Pancreas (tissue), 10 donors: ENCODE measurements at regions not wholly inside any gene's neighbourhood (a gene's known extent, or its start where the extent isn't known, plus 50 kb on each side); places are given as distances from the start of the nearest gene placed in this dataset.
A peak's percentile ranks its signal among the peaks of the same experiment; 100 is the strongest.

Experiments used
- ATAC-seq, 4 donors: fragments of 200-7000 bp; cut with Tn5 transposase; one replicate each; pipeline versions ENCODE4 v1.8.0 to v1.9.1; 2020; ENCODE audit warnings: mild to moderate bottlenecking in 4 of 4, moderate library complexity in 4 of 4
- DNase-seq, 6 donors: peaks; one replicate each; pipeline ENCODE4 v3.0.0-alpha.2; 2020
- FAIRE-seq: peaks from 2 replicates; lab custom pipeline; 2012; peaks lifted over from hg19 to GRCh38; lab: Jason Lieb, UNC
- H3K27ac ChIP-seq, 4 donors: fragments of 200-600 bp; sonication (generic); 1 replicate in 3 of 4; 2 replicates in 1 of 4; pipeline versions ENCODE4 v1.5.0 to v1.8.0; 2020
- H3K27me3 ChIP-seq, 4 donors: fragments of 200-600 bp; one replicate each; pipeline ENCODE4 v1.8.0; 2021
- H3K36me3 ChIP-seq, 3 donors: fragments of 200-600 bp; sonication (generic) in 1 of 3; one replicate each; pipeline versions ENCODE4 v1.5.0 to v1.8.0; 2020 to 2021
- H3K4me1 ChIP-seq, 3 donors: fragments of 200-600 bp; one replicate each; pipeline ENCODE4 v1.8.0; 2021
- H3K4me3 ChIP-seq, 4 donors: fragments of 200-600 bp; sonication (generic) in 2 of 4; one replicate each; pipeline versions ENCODE4 v1.5.0 to v1.8.0; 2020 to 2021
- H3K9me3 ChIP-seq, 4 donors: fragments of 200-600 bp; one replicate each; pipeline ENCODE4 v1.8.0; 2021
- CTCF ChIP-seq, 4 donors: fragments of 200-600 bp; sonication (generic) in 3 of 4; IDR thresholded peaks; one replicate each; pipeline versions ENCODE4 v1.5.0 to v1.8.0; 2021; ENCODE audit warnings: antibody characterized with exemption in 4 of 4
- WGBS, 2 donors: extraction: QIAGEN DNeasy Blood & Tissue Kit; methylation state at CpG; one replicate each; pipeline ENCODE4 v1.1.7; 2013; 5-methylcytosine and 5-hydroxymethylcytosine counted together
- intact Hi-C, 3 donors: fragments of 100-400 bp; cut with DNase I; formaldehyde crosslinking; loops; one replicate each; pipeline versions ENCODE4 v1.11.1 to v1.14.2; 2022
- donor health status: healthy with polysubstance abuse.
- donor health status: DM: no; HTN: no; CAD: no; lungs with moderate emphysema.
- donor health status: DM: no; HTN: no; CAD: no.
- donor health status: control.
- donor health status: control.
- donor health status: Bipolar disorder and iron deficiency.
- donor health status: DM: yes; HTN: yes; CAD: no.
- donor health status: DM: no; HTN: no; CAD: no.
- donor health status: DM: no; HTN: no; CAD: no.
- donor health status: DM: yes; HTN: yes; CAD: no.

DNA sequence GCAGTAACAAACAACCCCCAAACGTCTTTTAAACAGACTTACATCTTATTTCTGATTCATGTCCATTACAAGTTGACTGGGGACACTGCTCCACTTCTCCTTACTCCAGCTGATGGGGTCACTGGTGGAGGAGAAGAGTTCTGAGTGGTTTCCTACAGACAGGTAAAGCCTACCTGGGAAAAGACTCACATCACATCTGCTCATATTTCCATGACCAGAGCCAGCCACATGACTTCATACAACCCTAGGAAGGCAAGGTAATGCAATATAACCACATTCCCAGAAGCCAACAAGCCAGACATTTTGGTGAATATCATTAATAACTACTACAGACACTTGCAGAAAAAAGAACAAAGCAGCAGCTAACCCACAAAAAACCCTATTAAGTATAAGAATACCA is 90.5 kb upstream of the IRX6 start:
- intact Hi-C loops: no loop called here
- TF ChIP-seq CTCF (IDR thresholded peaks at IDR 0.05): no peak
- no peaks in the 10 kb centered on the region for H3K36me3 ChIP-seq
- no peak overlapping the region for H3K27ac ChIP-seq
- peak in 2 of 4 donors; percentile 62 to 75 for ATAC-seq
- H3K4me3 ChIP-seq: no peak overlapping the region
- no peaks in the 10 kb centered on the region for H3K9me3 ChIP-seq
- H3K4me1 ChIP-seq: no peaks in the 10 kb centered on the region
- no peak for FAIRE-seq
- WGBS, 2 donors: 17 to 38% methylated on average over 1 of the region's 1 CpG
- no peak for DNase-seq
- H3K27me3 ChIP-seq: no peaks in the 10 kb centered on the region

DNA sequence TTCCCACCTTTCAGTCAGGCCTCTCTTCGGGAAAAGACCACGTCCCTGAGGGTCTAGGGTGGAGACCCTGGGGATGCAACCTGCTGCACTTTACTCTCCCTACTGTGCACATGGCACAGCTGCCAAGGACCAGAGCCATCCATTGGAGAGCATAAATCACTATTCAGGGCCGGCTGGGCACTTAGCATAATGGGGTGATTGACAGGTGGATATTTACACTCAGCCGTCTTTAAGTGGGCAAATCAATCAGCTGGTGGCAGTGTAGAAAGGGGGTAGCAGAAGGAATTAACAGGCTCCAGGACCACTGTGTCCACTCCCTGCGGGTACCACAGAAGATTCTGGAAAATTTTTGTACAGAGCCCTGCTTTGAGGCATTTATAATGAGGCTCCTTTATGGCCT is 87.3 kb upstream of the IRX6 start:
- FAIRE-seq (no peak), ATAC-seq (no peak), DNase-seq (no peak)
- Histone ChIP-seq H3K9me3 (no peaks in the 10 kb centered on the region), H3K27ac (no peak overlapping the region), H3K36me3 (no peaks in the 10 kb centered on the region), H3K27me3 (no peaks in the 10 kb centered on the region), H3K4me3 (no peak overlapping the region), H3K4me1 (no peaks in the 10 kb centered on the region)
- no peak for TF ChIP-seq CTCF (IDR thresholded peaks at IDR 0.05)
- 39 to 49% methylated on average over 5 of the region's 5 CpGs for WGBS, 2 donors
- intact Hi-C loops: no loop called here

- DNase-seq: no peak
- ATAC-seq: no peak
- H3K9me3 ChIP-seq: no peaks in the 10 kb centered on the region
- no peaks in the 10 kb centered on the region for H3K27me3 ChIP-seq
- no peaks in the 10 kb centered on the region for H3K36me3 ChIP-seq
- no peak overlapping the region for H3K4me3 ChIP-seq
- TF ChIP-seq CTCF (IDR thresholded peaks at IDR 0.05): no peak
- H3K4me1 ChIP-seq: no peaks in the 10 kb centered on the region
- FAIRE-seq: no peak
- H3K27ac ChIP-seq: no peak overlapping the region
- intact Hi-C loops: no loop called here
These were observed 84.3 kb upstream of the IRX6 start for GRCh38 chr16:55239723-55240122.

DNA sequence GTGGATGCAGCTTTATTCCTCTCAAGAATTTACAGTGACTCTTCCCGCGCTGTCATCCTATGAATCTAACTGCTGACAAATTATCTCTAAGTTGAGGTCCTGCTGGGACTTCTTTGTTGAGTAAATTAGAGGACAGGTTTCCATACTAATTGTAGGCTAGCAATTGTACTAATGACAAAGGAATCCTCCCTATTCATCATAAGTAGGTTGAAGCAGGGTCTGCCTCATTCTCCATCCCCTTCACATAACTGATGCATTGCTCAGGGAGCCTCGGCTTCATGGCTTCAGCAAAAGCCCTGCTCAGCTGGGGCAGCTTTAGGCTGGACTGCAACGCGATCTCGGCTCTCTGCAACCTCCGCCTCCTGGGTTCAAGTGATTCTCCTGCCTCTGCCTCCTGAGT is 83.1 kb upstream of the IRX6 start:
- Histone ChIP-seq H3K27ac (no peak overlapping the region), H3K4me1 (no peaks in the 10 kb centered on the region), H3K4me3 (no peak overlapping the region), H3K27me3 (no peaks in the 10 kb centered on the region), H3K9me3 (no peaks in the 10 kb centered on the region), H3K36me3 (no peaks in the 10 kb centered on the region)
- intact Hi-C loops: no loop called here
- no peak for TF ChIP-seq CTCF (IDR thresholded peaks at IDR 0.05)
- no peak for DNase-seq
- no peak for ATAC-seq
- no peak for FAIRE-seq
- WGBS, 2 donors: 68 to 80% methylated on average over 7 of the region's 7 CpGs

DNA sequence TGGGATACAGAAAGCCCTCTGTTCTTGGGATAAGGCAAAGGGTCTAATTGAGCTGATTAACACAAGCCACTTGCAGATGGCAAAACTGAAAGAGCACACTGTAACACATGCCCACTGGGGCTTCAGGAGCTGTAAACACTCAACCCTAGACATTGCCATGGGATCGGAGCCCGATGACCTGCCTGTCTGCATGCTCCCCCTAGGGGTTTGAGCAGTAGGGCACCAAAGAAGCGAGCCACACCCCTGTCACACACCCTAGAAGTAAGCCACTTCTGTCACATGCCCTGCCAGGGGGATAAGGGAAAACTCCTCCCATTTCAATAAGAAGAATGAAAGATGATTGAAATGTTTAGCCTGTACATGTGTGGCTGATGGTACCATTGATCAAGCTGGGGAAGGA is 81.3 kb upstream of the IRX6 start:
- Histone ChIP-seq H3K27ac (no peak overlapping the region), H3K4me3 (no peak overlapping the region), H3K27me3 (no peaks in the 10 kb centered on the region), H3K36me3 (no peaks in the 10 kb centered on the region), H3K4me1 (no peaks in the 10 kb centered on the region), H3K9me3 (no peaks in the 10 kb centered on the region)
- WGBS, 2 donors: 61 to 73% methylated on average over 3 of the region's 3 CpGs
- intact Hi-C loops: no loop called here
- TF ChIP-seq CTCF (IDR thresholded peaks at IDR 0.05): no peak
- ATAC-seq (no peak), DNase-seq (no peak), FAIRE-seq (no peak)
